Adrenal gland (tissue), 9 donors: ENCODE measurements at regions not wholly inside any gene's neighbourhood (a gene's known extent, or its start where the extent isn't known, plus 50 kb on each side); places are given as distances from the start of the nearest gene placed in this dataset.
"Not testable (repeated sequence)": the region's sequence is repeated elsewhere in the genome, so short reads cannot be mapped to it uniquely, and the experiment has no call there.

Source experiments
- DNase-seq, 7 donors: peaks; one replicate each; pipeline ENCODE4 v3.0.0-alpha.2; 2019 to 2020
- H3K27ac ChIP-seq, 5 donors: fragments of 200-600 bp; sonication (generic) in 4 of 5; 1 replicate in 3 of 5; 2 replicates in 2 of 5; pipeline versions ENCODE4 v1.5.1 to v1.8.0; 2016 to 2020; ENCODE audit warnings: mild to moderate bottlenecking in 1 of 5
- H3K27me3 ChIP-seq: fragments of 200-600 bp; 2 replicates; pipeline ENCODE4 v1.8.0; 2021
- H3K36me3 ChIP-seq, 2 donors: fragments of 200-600 bp; replicated peaks in 1 of 2; 1 replicate in 1 of 2; 2 replicates in 1 of 2; pipeline versions ENCODE4 v1.5.1 to v1.8.0; 2018 to 2022
- H3K4me1 ChIP-seq, 2 donors: fragments of 200-600 bp; replicated peaks in 1 of 2; 1 replicate in 1 of 2; 2 replicates in 1 of 2; pipeline versions ENCODE4 v1.5.1 to v1.8.0; 2018 to 2021
- H3K4me3 ChIP-seq, 4 donors: fragments of 200-600 bp; sonication (generic) in 3 of 4; one replicate each; pipeline ENCODE4 v1.5.1; 2016 to 2018
- H3K9me3 ChIP-seq, 3 donors: fragments of 200-600 bp; sonication (generic) in 1 of 3; replicated peaks in 1 of 3; 1 replicate in 2 of 3; 2 replicates in 1 of 3; pipeline versions ENCODE4 v1.5.1 to v1.8.0; 2016 to 2021
- CTCF ChIP-seq, 6 experiments: fragments of 450-650 bp in 4 of 6; fragments of 200-600 bp in 2 of 6; sonication (generic) in 1 of 6; IDR thresholded peaks; 1 replicate in 5 of 6; 2 replicates in 1 of 6; pipeline versions ENCODE4 v1.5.1 to v1.8.0; 2016 to 2021; ENCODE audit warnings: antibody characterized with exemption in 6 of 6, mild to moderate bottlenecking in 2 of 6, moderate library complexity in 1 of 6
- POLR2A ChIP-seq, 2 donors: fragments of 450-650 bp; IDR thresholded peaks; one replicate each; pipeline ENCODE4 v1.6.1; 2017; ENCODE audit warnings: antibody characterized with exemption in 2 of 2, mild to moderate bottlenecking in 2 of 2, moderate library complexity in 1 of 2
- WGBS, 4 donors: extraction: QIAGEN DNeasy Blood & Tissue Kit in 2 of 4; methylation state at CpG; one replicate each; pipeline versions ENCODE4 v1.1.5 to v1.1.7; 2013 to 2017; 5-methylcytosine and 5-hydroxymethylcytosine counted together
- intact Hi-C, 2 donors: fragments of 100-400 bp; cut with DNase I; formaldehyde crosslinking; loops; one replicate each; pipeline versions ENCODE4 v1.14.1 to v1.15.0; 2022 to 2023
- donor health status: healthy with polysubstance abuse.
- donor health status: Bipolar disorder and iron deficiency.
- donor health status: DM: yes; HTN: yes; CAD: no.
- donor health status: DM: no; HTN: no; CAD: no.
- donor health status: DM: no; HTN: no; CAD: no.

- intact Hi-C loops, result loop anchor here in 1 of 2 donors (10.0 kb wide), 1 partner anchor 46 kb away; no protein-coding TSS in a partner anchor
- Histone ChIP-seq H3K4me1 (no peaks in the 10 kb centered on the region), H3K4me3 (no peak overlapping the region), H3K27ac (no peak overlapping the region), H3K36me3 (no peaks in the 10 kb centered on the region), H3K27me3 (peaks cover 5% of the 10 kb centered on the region), H3K9me3 (no peaks in the 10 kb centered on the region)
- 48 to 61% (median 50%) methylated on average over 78 to 96 of the region's 96 CpGs for WGBS, 4 donors
- TF ChIP-seq CTCF (IDR thresholded peaks at IDR 0.05) (no peak), POLR2A (IDR thresholded peaks at IDR 0.05) (no peak)
- no peak for DNase-seq
These were observed 562.7 kb upstream of the WSB1 start for GRCh38 chr17:26731005-26731921.

- H3K36me3 ChIP-seq, H3K27me3 ChIP-seq, DNase-seq: not testable (repeated sequence)
These were observed 562.0 kb upstream of the WSB1 start for GRCh38 chr17:26731926-26732325.

GRCh38 chr17:26734775-26735174 lies 559.1 kb upstream of the WSB1 start:
- H3K9me3 ChIP-seq, DNase-seq, H3K27ac ChIP-seq, H3K4me1 ChIP-seq, H3K4me3 ChIP-seq, H3K36me3 ChIP-seq, H3K27me3 ChIP-seq: not testable (repeated sequence)
- intact Hi-C loops, result loop anchor here in 1 of 2 donors (10.0 kb wide), 1 partner anchor 50 kb away; no protein-coding TSS in a partner anchor
- WGBS, 4 donors, result 27 to 47% (median 41%) methylated on average over 1 to 2 of the region's 2 CpGs

More at GRCh38 chr17:26731926-26732325, 562.0 kb upstream of the WSB1 start:
- H3K27ac ChIP-seq, H3K4me3 ChIP-seq, H3K4me1 ChIP-seq, H3K9me3 ChIP-seq: not testable (repeated sequence)
- intact Hi-C loops, result loop anchor here in 1 of 2 donors (10.0 kb wide), 1 partner anchor 47 kb away; no protein-coding TSS in a partner anchor
- WGBS, 4 donors, result 61 to 75% (median 64%) methylated on average over 14 to 22 of the region's 22 CpGs

GRCh38 chr17:26735977-26736376 lies 557.9 kb upstream of the WSB1 start:
- 67 to 87% (median 69%) methylated on average over 1 to 3 of the region's 6 CpGs; no CpG with 5 or more reads in 1 of the 4 donors for WGBS, 4 donors
- not testable (repeated sequence) for H3K4me1 ChIP-seq, H3K27ac ChIP-seq, DNase-seq, H3K27me3 ChIP-seq, H3K9me3 ChIP-seq, H3K36me3 ChIP-seq, H3K4me3 ChIP-seq
- intact Hi-C loops, result loop anchor here in 1 of 2 donors (10.0 kb wide), 1 partner anchor 51 kb away; no protein-coding TSS in a partner anchor

GRCh38 chr17:26765860-26766709 lies 527.8 kb upstream of the WSB1 start:
- intact Hi-C loops, result no loop called here
- Histone ChIP-seq H3K4me1 (no peaks in the 10 kb centered on the region), H3K36me3 (no peaks in the 10 kb centered on the region), H3K9me3 (no peaks in the 10 kb centered on the region), H3K4me3 (no peak overlapping the region), H3K27ac (no peak overlapping the region), H3K27me3 (peaks cover 5% of the 10 kb centered on the region)
- WGBS, 4 donors, result 41 to 61% (median 47%) methylated on average over 80 to 103 of the region's 103 CpGs
- no peak for DNase-seq
- TF ChIP-seq POLR2A (IDR thresholded peaks at IDR 0.05) (no peak), CTCF (IDR thresholded peaks at IDR 0.05) (no peak)
